Neuronal stem cell (in vitro differentiated cells): ENCODE measurements at regions not wholly inside any gene's neighbourhood (a gene's known extent, or its start where the extent isn't known, plus 50 kb on each side); places are given as distances from the start of the nearest gene placed in this dataset.

Source experiments
- DNase-seq: peaks from one replicate; pipeline ENCODE4 v3.0.0-alpha.2; 2013; ENCODE audit warnings: low spot score
- H2AFZ ChIP-seq: one replicate; pipeline ENCODE4 v1.6.1; 2013; ENCODE audit warnings: mild to moderate bottlenecking, low read length, inconsistent platforms
- H2AK5ac ChIP-seq: 2 replicates; pipeline ENCODE4 v1.6.1; 2013; ENCODE audit warnings: low read depth, mild to moderate bottlenecking, inconsistent platforms, low read length, moderate library complexity, mixed read lengths
- H2BK120ac ChIP-seq: 2 replicates; pipeline ENCODE4 v1.6.1; 2013; ENCODE audit warnings: low read depth, mild to moderate bottlenecking, inconsistent platforms, low read length, moderate library complexity, mixed read lengths
- H2BK12ac ChIP-seq: one replicate; pipeline ENCODE4 v1.6.1; 2013; ENCODE audit warnings: low read length, inconsistent platforms
- H2BK15ac ChIP-seq: 2 replicates; pipeline ENCODE4 v1.6.1; 2013; ENCODE audit warnings: mild to moderate bottlenecking, low read length, inconsistent platforms, mixed read lengths
- H2BK5ac ChIP-seq: one replicate; pipeline ENCODE4 v1.6.1; 2013; ENCODE audit warnings: inconsistent platforms, mild to moderate bottlenecking, low read length, moderate library complexity
- H3K14ac ChIP-seq: one replicate; pipeline ENCODE4 v1.6.1; 2013; ENCODE audit warnings: low read length, inconsistent platforms
- H3K18ac ChIP-seq: 2 replicates; pipeline ENCODE4 v1.6.1; 2013; ENCODE audit warnings: low read length, inconsistent platforms
- H3K23ac ChIP-seq: 2 replicates; pipeline ENCODE4 v1.6.1; 2013; ENCODE audit warnings: low read depth, mild to moderate bottlenecking, mixed read lengths, low read length, inconsistent platforms; ENCODE audit not compliant: poor library complexity
- H3K27ac ChIP-seq: replicated peaks from 3 replicates; pipeline ENCODE4 v1.5.1; 2013; ENCODE audit warnings: low read length, inconsistent platforms
- H3K27me3 ChIP-seq, 3 experiments: 2 replicates each; pipeline ENCODE4 v1.6.1; 2013; ENCODE audit warnings: low read length in 3 of 3, mild to moderate bottlenecking in 2 of 3, inconsistent platforms in 1 of 3, low read depth in 1 of 3, mixed read lengths in 1 of 3, moderate library complexity in 1 of 3; ENCODE audit not compliant: control insufficient read depth in 3 of 3, insufficient read depth in 3 of 3
- H3K36me3 ChIP-seq, 2 donors: replicated peaks in 1 of 2; 2 replicates each; pipeline ENCODE4 v1.6.1; 2013; ENCODE audit warnings: low read length in 2 of 2; ENCODE audit not compliant: control insufficient read depth in 2 of 2, insufficient read depth in 2 of 2
- H3K4ac ChIP-seq: 2 replicates; pipeline ENCODE4 v1.6.1; 2013; ENCODE audit warnings: inconsistent platforms, mild to moderate bottlenecking, low read length, moderate library complexity
- H3K4me1 ChIP-seq, 2 donors: 1 replicate in 1 of 2; 2 replicates in 1 of 2; pipeline ENCODE4 v1.6.1; 2013; ENCODE audit warnings: low read length in 2 of 2, low read depth in 1 of 2; ENCODE audit not compliant: control insufficient read depth in 2 of 2, insufficient read depth in 1 of 2
- H3K4me2 ChIP-seq: one replicate; pipeline ENCODE4 v1.6.1; 2013; ENCODE audit warnings: mild to moderate bottlenecking, low read length, inconsistent platforms; ENCODE audit not compliant: insufficient read depth, poor library complexity, severe bottlenecking
- H3K4me3 ChIP-seq, 2 donors: 2 replicates each; pipeline ENCODE4 v1.5.1; 2013; ENCODE audit warnings: low read length in 2 of 2, mild to moderate bottlenecking in 2 of 2, inconsistent platforms in 1 of 2, moderate library complexity in 1 of 2
- H3K79me1 ChIP-seq: one replicate; pipeline ENCODE4 v1.6.1; 2013; ENCODE audit warnings: low read depth, mild to moderate bottlenecking, inconsistent platforms, low read length, moderate library complexity
- H3K9ac ChIP-seq: one replicate; pipeline ENCODE4 v1.6.1; 2013; ENCODE audit warnings: mild to moderate bottlenecking, low read depth, low read length, inconsistent platforms; ENCODE audit not compliant: poor library complexity
- H3K9me3 ChIP-seq, 2 donors: replicated peaks in 1 of 2; 2 replicates each; pipeline versions ENCODE3 to v1.6.1; 2013; ENCODE audit warnings: low read length in 2 of 2, mild to moderate bottlenecking in 2 of 2, inconsistent platforms in 1 of 2, low read depth in 1 of 2, mixed read lengths in 1 of 2, moderate library complexity in 1 of 2; ENCODE audit not compliant: control insufficient read depth in 2 of 2, insufficient read depth in 1 of 2
- H4K8ac ChIP-seq: one replicate; pipeline ENCODE4 v1.6.1; 2013; ENCODE audit warnings: low read depth, mild to moderate bottlenecking, inconsistent platforms, low read length, moderate library complexity
- H4K91ac ChIP-seq: one replicate; pipeline ENCODE4 v1.6.1; 2013; ENCODE audit warnings: low read length, low read depth, mild to moderate bottlenecking, inconsistent platforms; ENCODE audit not compliant: poor library complexity
- WGBS, 2 donors: extraction: QIAGEN DNeasy Blood & Tissue Kit; methylation state at CpG; one replicate each; pipeline ENCODE4 v1.1.7; 2013; ENCODE audit warnings: missing lambda C conversion rate in 2 of 2, mixed read lengths in 1 of 2; ENCODE audit not compliant: insufficient read length in 2 of 2, insufficient replicate concordance in 1 of 2; ENCODE audit errors: extremely low coverage in 2 of 2; 5-methylcytosine and 5-hydroxymethylcytosine counted together

DNA sequence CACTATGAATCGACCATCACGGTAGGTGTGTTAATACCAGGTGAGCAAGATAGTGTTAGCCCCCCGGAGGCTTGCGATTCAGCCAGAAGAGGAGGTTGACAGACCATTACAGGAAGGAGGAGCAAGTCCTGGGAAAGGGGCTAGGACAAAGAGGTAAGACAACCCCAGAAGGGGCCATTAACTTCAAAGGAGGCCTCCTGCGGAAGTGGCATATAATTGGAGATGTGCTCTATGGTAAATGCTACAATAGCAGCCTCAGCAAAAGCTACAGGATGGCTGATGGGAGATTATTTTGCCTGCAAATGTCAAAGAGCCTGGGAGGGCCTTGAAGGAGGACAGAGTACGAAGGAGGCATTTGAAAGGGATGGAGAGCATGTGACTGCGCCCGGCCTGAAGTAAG, 108.6 kb upstream of the CITED2 start:
- H2BK12ac ChIP-seq = no peak overlapping the region
- H3K36me3 ChIP-seq = no peaks in the 10 kb centered on the region
- DNase-seq = no peak
- H3K4me1 ChIP-seq = peaks cover 14 to 32% of the 10 kb centered on the region in 2 donors
- no peak overlapping the region for H2BK15ac ChIP-seq
- no peaks in the 10 kb centered on the region for H3K27me3 ChIP-seq
- H3K9me3 ChIP-seq = no peaks in the 10 kb centered on the region
- no peak overlapping the region for H3K18ac ChIP-seq
- no peak overlapping the region for H3K14ac ChIP-seq
- peak overlapping the region; percentile 47 for H2AFZ ChIP-seq
- no peak overlapping the region for H3K4me2 ChIP-seq
- no peak overlapping the region for H4K8ac ChIP-seq
- WGBS, 2 donors = no CpG with 5 or more reads among the region's 8 CpGs
- H2BK5ac ChIP-seq = no peak overlapping the region
- no peak overlapping the region for H3K23ac ChIP-seq
- no peak overlapping the region for H2BK120ac ChIP-seq
- no peak overlapping the region for H4K91ac ChIP-seq
- H3K79me1 ChIP-seq = no peaks in the 10 kb centered on the region
- H3K4ac ChIP-seq = no peak overlapping the region
- H3K4me3 ChIP-seq = no peak overlapping the region
- no peak overlapping the region for H3K9ac ChIP-seq
- no peak overlapping the region for H3K27ac ChIP-seq
- no peak overlapping the region for H2AK5ac ChIP-seq

DNA sequence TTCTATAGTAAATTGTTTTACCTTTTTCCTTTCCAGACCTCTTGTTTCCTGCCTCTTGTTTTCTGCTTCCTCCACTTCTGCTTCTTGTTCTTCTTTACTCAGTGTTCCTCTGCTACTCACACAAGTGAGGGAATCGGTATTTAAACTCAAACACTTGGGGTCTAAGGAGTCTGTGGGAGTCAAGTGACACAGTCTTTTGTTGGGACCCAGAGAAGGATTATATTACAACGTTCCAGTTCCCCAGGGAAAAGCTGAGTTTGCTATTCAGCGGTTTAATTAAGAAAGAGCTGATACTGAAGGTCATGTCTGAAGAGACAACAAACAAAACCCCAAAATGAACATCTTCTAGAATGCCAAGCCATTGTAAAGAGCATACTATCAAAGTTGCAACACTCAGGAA, 107.8 kb upstream of the CITED2 start:
- H3K4ac ChIP-seq = no peak overlapping the region
- no peak overlapping the region for H3K18ac ChIP-seq
- no peak overlapping the region for H3K14ac ChIP-seq
- no peak overlapping the region for H3K23ac ChIP-seq
- no peak overlapping the region for H2AK5ac ChIP-seq
- no CpG with 5 or more reads among the region's 3 CpGs for WGBS, 2 donors
- peaks cover 14 to 32% of the 10 kb centered on the region in 2 donors for H3K4me1 ChIP-seq
- no peak overlapping the region for H3K27ac ChIP-seq
- H3K36me3 ChIP-seq = no peaks in the 10 kb centered on the region
- peak overlapping the region; percentile 43 for H2AFZ ChIP-seq
- no peak overlapping the region for H2BK15ac ChIP-seq
- H3K4me2 ChIP-seq = no peak overlapping the region
- no peaks in the 10 kb centered on the region for H3K79me1 ChIP-seq
- H3K9me3 ChIP-seq = no peaks in the 10 kb centered on the region
- DNase-seq = no peak
- no peaks in the 10 kb centered on the region for H3K27me3 ChIP-seq
- H4K8ac ChIP-seq = no peak overlapping the region
- no peak overlapping the region for H2BK120ac ChIP-seq
- no peak overlapping the region for H2BK12ac ChIP-seq
- H3K4me3 ChIP-seq = no peak overlapping the region
- no peak overlapping the region for H4K91ac ChIP-seq
- no peak overlapping the region for H3K9ac ChIP-seq
- no peak overlapping the region for H2BK5ac ChIP-seq

DNA sequence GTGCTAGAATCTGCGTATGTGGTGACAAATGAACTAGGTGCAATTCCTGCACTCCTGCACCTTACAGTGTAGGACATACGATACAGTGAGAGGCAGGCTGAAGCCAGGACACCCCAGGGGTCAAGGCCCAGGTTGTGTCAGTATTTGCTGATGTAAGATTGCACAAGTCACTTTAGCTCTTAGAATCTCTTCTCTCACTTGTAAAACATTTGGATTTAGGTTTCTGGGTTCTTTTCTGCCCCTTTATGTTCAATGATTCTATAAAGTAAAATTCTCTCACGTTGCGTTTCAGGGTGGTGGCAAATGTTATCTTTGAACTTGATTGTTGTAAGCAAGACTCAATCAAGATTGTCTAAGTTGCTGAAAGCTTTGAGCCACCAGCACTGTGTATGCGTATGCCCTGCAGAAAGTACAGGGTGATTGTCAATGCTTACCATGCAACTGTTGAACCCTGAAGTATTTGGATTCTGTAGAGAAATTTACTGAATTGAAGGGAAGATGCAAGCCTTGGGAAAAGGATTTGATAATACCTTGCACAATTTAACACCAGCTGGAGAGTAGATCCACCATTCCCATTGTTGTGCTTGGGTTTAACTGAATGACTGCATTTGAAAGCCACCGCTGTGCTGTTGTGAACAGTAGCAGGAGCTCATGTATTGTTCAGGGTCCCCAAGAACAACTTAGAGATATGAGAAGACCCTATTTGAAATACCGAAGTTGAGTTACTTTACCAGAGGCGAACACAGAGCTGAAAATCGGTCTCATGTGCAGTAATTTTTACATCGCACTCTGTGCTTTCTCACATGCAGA, 106.1 kb upstream of the CITED2 start:
- Histone ChIP-seq H3K36me3 (no peaks in the 10 kb centered on the region), H3K4me2 (no peak overlapping the region), H3K9me3 (no peaks in the 10 kb centered on the region), H4K8ac (no peak overlapping the region), H2AFZ (peak overlapping the region; percentile 17), H3K18ac (no peak overlapping the region), H3K14ac (no peak overlapping the region), H3K9ac (no peak overlapping the region), H2BK120ac (no peak overlapping the region), H2BK5ac (no peak overlapping the region), H2BK15ac (no peak overlapping the region), H3K4me1 (peaks cover 14 to 43% of the 10 kb centered on the region in 2 donors), H4K91ac (no peak overlapping the region), H3K27me3 (no peaks in the 10 kb centered on the region), H3K4ac (no peak overlapping the region), H3K4me3 (no peak overlapping the region), H2AK5ac (no peak overlapping the region), H3K27ac (no peak overlapping the region), H3K79me1 (no peaks in the 10 kb centered on the region), H2BK12ac (no peak overlapping the region), H3K23ac (no peak overlapping the region)
- no CpG with 5 or more reads among the region's 10 CpGs for WGBS, 2 donors
- no peak for DNase-seq

DNA sequence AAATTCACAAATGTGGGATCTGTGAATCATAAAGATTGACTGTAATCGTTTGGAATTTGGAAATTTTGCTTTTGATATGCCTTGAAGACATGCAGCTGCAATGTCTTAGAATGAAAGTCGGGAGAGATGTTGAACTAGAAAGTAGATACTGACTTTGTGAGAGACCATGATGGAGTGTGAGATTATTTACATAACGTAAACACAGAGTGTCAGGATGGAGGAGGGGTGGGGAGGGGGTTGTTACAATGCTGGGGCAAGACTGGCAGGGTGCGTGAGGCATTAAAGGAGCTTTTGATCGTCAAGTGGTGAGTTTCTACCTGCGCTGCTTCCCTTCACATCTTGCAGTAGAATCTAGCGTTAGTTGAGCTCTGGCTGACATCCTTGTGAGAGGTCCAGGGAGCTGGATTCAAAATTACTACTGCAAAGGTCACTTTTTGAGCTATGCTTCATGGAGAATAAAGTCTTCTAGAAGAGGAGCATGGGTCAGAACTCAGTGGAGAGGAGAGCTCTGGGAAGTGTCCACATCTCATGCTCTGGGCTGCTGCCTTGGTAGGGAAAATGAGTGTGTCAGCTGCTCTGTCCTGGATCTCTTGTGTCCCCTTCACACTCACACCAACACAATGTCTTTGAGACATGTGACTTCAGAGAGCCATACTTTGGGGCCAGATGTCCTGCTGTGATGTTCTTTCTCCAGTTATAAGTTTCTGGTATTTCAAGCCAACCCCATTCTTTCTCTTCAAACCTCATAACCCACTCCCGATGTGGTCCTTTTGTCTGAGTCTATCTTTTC, 105.2 kb upstream of the CITED2 start:
- no peaks in the 10 kb centered on the region for H3K27me3 ChIP-seq
- DNase-seq = no peak
- H3K27ac ChIP-seq = no peak overlapping the region

More for the DNA sequence above, 105.2 kb upstream of the CITED2 start:
- Histone ChIP-seq H2BK120ac (no peak overlapping the region), H3K9me3 (no peaks in the 10 kb centered on the region), H2BK12ac (no peak overlapping the region), H3K18ac (no peak overlapping the region), H2BK15ac (no peak overlapping the region), H3K4me3 (no peak overlapping the region), H3K79me1 (no peaks in the 10 kb centered on the region), H3K9ac (no peak overlapping the region), H3K4ac (no peak overlapping the region), H3K14ac (no peak overlapping the region), H2AK5ac (no peak overlapping the region), H4K91ac (no peak overlapping the region), H3K36me3 (no peaks in the 10 kb centered on the region), H4K8ac (no peak overlapping the region), H2BK5ac (no peak overlapping the region), H3K4me2 (no peak overlapping the region), H3K23ac (no peak overlapping the region), H3K4me1 (peaks cover 19 to 48% of the 10 kb centered on the region in 2 donors), H2AFZ (peak overlapping the region; percentile 14)
- WGBS, 2 donors = no CpG with 5 or more reads among the region's 8 CpGs
